SK-N-SH (cell line): ENCODE measurements at regions not wholly inside any gene's neighbourhood (a gene's known extent, or its start where the extent isn't known, plus 50 kb on each side); places are given as distances from the start of the nearest gene placed in this dataset.

ENCODE experiments used
- CTCF ChIA-PET: fragments of 300-600, 350-600 bp; formaldehyde crosslinking; extraction: SDS; loops from one replicate; lab custom pipeline; 2021; lab: Yijun Ruan, JAX
- POLR2A ChIA-PET: fragments of 350-600 bp; sonication (Branson Sonifier 250); formaldehyde crosslinking; extraction: SDS; loops from one replicate; lab custom pipeline; 2020; ENCODE audit warnings: antibody characterized with exemption, inconsistent platforms; lab: Yijun Ruan, JAX
- DNase-seq: peaks from one replicate; pipeline ENCODE4 v3.0.0; 2012
- H2AFZ ChIP-seq: fragments of 200-600 bp; sonication (generic); 2 replicates; pipeline ENCODE4 v1.8.1; 2016; ENCODE audit warnings: antibody characterized with exemption, mild to moderate bottlenecking, low read depth
- H3F3A ChIP-seq: fragments of 200-600 bp; sonication (generic); replicated peaks from 2 replicates; pipeline ENCODE3; 2016; ENCODE audit warnings: antibody characterized with exemption, mild to moderate bottlenecking; ENCODE audit not compliant: insufficient read depth
- H3K27ac ChIP-seq, 2 experiments: fragments of 200-500 bp in 1 of 2; fragments of 200-600 bp in 1 of 2; sonication (Bioruptor generic) in 1 of 2; sonication (generic), shearing (Covaris generic) in 1 of 2; 2 replicates each; pipeline versions ENCODE4 v1.5.1 to v1.6.1; 2014 to 2016; ENCODE audit warnings: low read depth in 2 of 2, inconsistent platforms in 1 of 2, low read length in 1 of 2, mild to moderate bottlenecking in 1 of 2, mixed read lengths in 1 of 2
- H3K27me3 ChIP-seq: fragments of 200-600 bp; sonication (generic), shearing (Covaris generic); 2 replicates; pipeline ENCODE4 v1.6.1; 2016; ENCODE audit warnings: mixed run types; ENCODE audit not compliant: insufficient read depth
- H3K36me3 ChIP-seq, 2 experiments: fragments of 200-500 bp in 1 of 2; fragments of 200-600 bp in 1 of 2; sonication (Bioruptor generic) in 1 of 2; sonication (generic) in 1 of 2; replicated peaks in 1 of 2; 2 replicates each; pipeline versions ENCODE3 to v1.5.1; 2014 to 2016; ENCODE audit warnings: low read length in 1 of 2, mild to moderate bottlenecking in 1 of 2; ENCODE audit not compliant: insufficient read depth in 2 of 2, control insufficient read depth in 1 of 2
- H3K4me1 ChIP-seq, 2 experiments: fragments of 200-500 bp in 1 of 2; fragments of 200-600 bp in 1 of 2; sonication (Bioruptor generic) in 1 of 2; sonication (generic), shearing (Covaris generic) in 1 of 2; 2 replicates each; pipeline versions ENCODE4 v1.5.1 to v1.6.1; 2014 to 2016; ENCODE audit warnings: low read depth in 1 of 2, low read length in 1 of 2, mixed run types in 1 of 2; ENCODE audit not compliant: insufficient read depth in 2 of 2, control insufficient read depth in 1 of 2
- H3K4me2 ChIP-seq: fragments of 200-600 bp; sonication (generic), shearing (Covaris generic); 2 replicates; pipeline ENCODE4 v1.6.1; 2017; ENCODE audit warnings: mixed run types
- H3K4me3 ChIP-seq, 2 experiments: fragments of 200-500 bp in 1 of 2; fragments of 200-600 bp in 1 of 2; sonication (Bioruptor generic) in 1 of 2; sonication (generic), shearing (Covaris generic) in 1 of 2; 2 replicates each; pipeline versions ENCODE4 v1.5.1 to v1.8.1; 2014 to 2016; ENCODE audit warnings: low read depth in 2 of 2, inconsistent platforms in 1 of 2, low read length in 1 of 2, mild to moderate bottlenecking in 1 of 2, mixed read lengths in 1 of 2, moderate library complexity in 1 of 2
- H3K79me2 ChIP-seq: fragments of 200-600 bp; sonication (generic); 2 replicates; pipeline ENCODE4 v1.8.1; 2017; ENCODE audit warnings: mild to moderate bottlenecking; ENCODE audit not compliant: insufficient read depth
- H3K9ac ChIP-seq: fragments of 200-600 bp; sonication (generic); 2 replicates; pipeline ENCODE4 v1.6.1; 2017; ENCODE audit warnings: mixed run types
- H3K9me2 ChIP-seq: fragments of 200-600 bp; sonication (generic); 2 replicates; pipeline ENCODE4 v1.6.1; 2017; ENCODE audit warnings: mixed run types
- H3K9me3 ChIP-seq: fragments of 200-600 bp; sonication (generic); 2 replicates; pipeline ENCODE4 v1.6.1; 2017; ENCODE audit warnings: mixed run types, mild to moderate bottlenecking, moderate library complexity
- H4K20me1 ChIP-seq: fragments of 200-600 bp; sonication (generic); 2 replicates; pipeline ENCODE4 v1.6.1; 2017; ENCODE audit warnings: mild to moderate bottlenecking, mixed run types; ENCODE audit not compliant: insufficient read depth
- CHD2 ChIP-seq: fragments of 150-350 bp; IDR thresholded peaks from 2 replicates; pipeline ENCODE4 v1.6.1; 2018; ENCODE audit warnings: low read length; ENCODE audit not compliant: partially characterized antibody
- FOXM1 ChIP-seq: IDR thresholded peaks from 2 replicates; pipeline ENCODE4 v1.4.0; 2012; ENCODE audit warnings: low read depth, mild to moderate bottlenecking
- GABPA ChIP-seq: IDR thresholded peaks from 2 replicates; pipeline ENCODE4 v1.4.0; 2012; ENCODE audit warnings: low read depth, mild to moderate bottlenecking
- GATA2 ChIP-seq: sonication (generic); formaldehyde crosslinking; IDR thresholded peaks from 2 replicates; pipeline ENCODE4 v1.5.0; 2020; ENCODE audit warnings: mild to moderate bottlenecking, missing genetic modification reagents
- MEF2A ChIP-seq: IDR thresholded peaks from 2 replicates; pipeline ENCODE4 v1.4.0; 2012; ENCODE audit warnings: low read depth, borderline replicate concordance
- NFIC ChIP-seq: IDR thresholded peaks from 2 replicates; pipeline ENCODE4 v1.4.0; 2012; ENCODE audit warnings: borderline replicate concordance
- NRF1 ChIP-seq: IDR thresholded peaks from 2 replicates; pipeline ENCODE4 v1.6.1; 2012; ENCODE audit warnings: low read depth, mild to moderate bottlenecking, low read length
- POLR2AphosphoS5 ChIP-seq: IDR thresholded peaks from 2 replicates; pipeline ENCODE4 v1.6.1; 2012; ENCODE audit warnings: low read depth, low read length
- RFX5 ChIP-seq: IDR thresholded peaks from 2 replicates; pipeline ENCODE4 v1.6.1; 2012; ENCODE audit warnings: mild to moderate bottlenecking, improper control_type of control experiment, low read length
- SIN3A ChIP-seq: IDR thresholded peaks from 2 replicates; pipeline ENCODE4 v1.6.1; 2012; ENCODE audit warnings: low read depth, mild to moderate bottlenecking, low read length, moderate library complexity, borderline replicate concordance
- SMC3 ChIP-seq: IDR thresholded peaks from 2 replicates; pipeline ENCODE4 v1.6.1; 2012; ENCODE audit warnings: low read depth, low read length, improper control_type of control experiment
- TAF1 ChIP-seq: IDR thresholded peaks from 2 replicates; pipeline ENCODE4 v1.6.1; 2012; ENCODE audit warnings: low read depth, mild to moderate bottlenecking, low read length, moderate library complexity, borderline replicate concordance
- TEAD4 ChIP-seq: IDR thresholded peaks from 2 replicates; pipeline ENCODE4 v1.4.0; 2012; ENCODE audit warnings: mild to moderate bottlenecking, borderline replicate concordance; ENCODE audit not compliant: insufficient read depth
- USF2 ChIP-seq: fragments of 150-350 bp; IDR thresholded peaks from 2 replicates; pipeline ENCODE4 v1.6.1; 2017; ENCODE audit warnings: antibody characterized with exemption, low read length, low read depth, borderline replicate concordance
- YY1 ChIP-seq: IDR thresholded peaks from 2 replicates; pipeline ENCODE4 v1.4.0; 2012; ENCODE audit warnings: low read depth, mild to moderate bottlenecking
- WGBS: methylation state at CpG from one replicate; pipeline ENCODE4 v1.1.6; 2017; ENCODE audit warnings: low lambda C conversion rate; 5-methylcytosine and 5-hydroxymethylcytosine counted together
- TF ChIP-seq, protein P1 (sequence below): fragments of 150-350 bp; IDR thresholded peaks from 2 replicates; pipeline ENCODE4 v1.6.1; 2016; ENCODE audit warnings: mild to moderate bottlenecking, low read depth, low read length
- TF ChIP-seq, protein P2 (sequence below): IDR thresholded peaks from 2 replicates; pipeline ENCODE4 v1.4.0; 2012; ENCODE audit warnings: low read depth, borderline replicate concordance

DNA sequence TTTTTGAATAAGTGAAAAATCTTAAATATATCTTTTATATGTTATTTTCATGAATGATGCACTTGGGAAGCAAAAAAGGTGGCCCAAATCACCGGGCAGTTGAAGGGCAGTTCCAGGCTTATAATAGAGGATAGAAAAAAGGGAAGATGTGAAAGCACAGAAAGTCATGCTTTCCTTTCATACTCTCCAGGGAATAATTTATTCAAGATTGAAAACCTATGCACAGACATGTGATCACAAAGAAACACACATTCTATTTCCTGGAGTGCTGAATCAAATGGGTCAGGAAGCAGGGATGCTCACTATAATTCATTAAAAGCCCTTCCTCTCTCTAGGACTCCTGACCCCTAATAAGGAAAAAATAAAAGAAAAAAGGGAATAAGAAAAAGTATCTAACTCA lies 66.1 kb upstream of the USP38 start:
- no peak overlapping the region for H3K4me3 ChIP-seq
- TF ChIP-seq SMC3 (no peak), GATA2 (CRISPR knock-in tag) (no peak), CHD2 (no peak)
- TF ChIP-seq, protein P1, sequence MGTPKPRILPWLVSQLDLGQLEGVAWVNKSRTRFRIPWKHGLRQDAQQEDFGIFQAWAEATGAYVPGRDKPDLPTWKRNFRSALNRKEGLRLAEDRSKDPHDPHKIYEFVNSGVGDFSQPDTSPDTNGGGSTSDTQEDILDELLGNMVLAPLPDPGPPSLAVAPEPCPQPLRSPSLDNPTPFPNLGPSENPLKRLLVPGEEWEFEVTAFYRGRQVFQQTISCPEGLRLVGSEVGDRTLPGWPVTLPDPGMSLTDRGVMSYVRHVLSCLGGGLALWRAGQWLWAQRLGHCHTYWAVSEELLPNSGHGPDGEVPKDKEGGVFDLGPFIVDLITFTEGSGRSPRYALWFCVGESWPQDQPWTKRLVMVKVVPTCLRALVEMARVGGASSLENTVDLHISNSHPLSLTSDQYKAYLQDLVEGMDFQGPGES, result no peak
- H3K36me3 ChIP-seq, result no peaks in the 10 kb centered on the region
- no peak overlapping the region for H3K27ac ChIP-seq
- CTCF ChIA-PET, result no interaction called here
- H3F3A ChIP-seq, result no peaks in the 10 kb centered on the region
- DNase-seq, result no peak
- no peak overlapping the region for H3K9ac ChIP-seq
- no peaks in the 10 kb centered on the region for H3K79me2 ChIP-seq
- no peaks in the 10 kb centered on the region for H3K4me1 ChIP-seq
- H3K9me3 ChIP-seq, result no peaks in the 10 kb centered on the region
- POLR2A ChIA-PET, result no interaction called here
- H3K4me2 ChIP-seq, result no peak overlapping the region
- H2AFZ ChIP-seq, result no peak overlapping the region
- WGBS, result 68% methylated on average over 1 of the region's 1 CpG
- H3K9me2 ChIP-seq, result no peaks in the 10 kb centered on the region
- no peaks in the 10 kb centered on the region for H4K20me1 ChIP-seq
- H3K27me3 ChIP-seq, result no peaks in the 10 kb centered on the region

- Histone ChIP-seq H3K4me2 (no peak overlapping the region), H3K27me3 (no peaks in the 10 kb centered on the region)
- CTCF ChIA-PET, result interaction anchor here (1.2 kb wide), 1 partner anchor 15 kb away, joined by 3 read pairs; no protein-coding TSS in a partner anchor
- TF ChIP-seq TEAD4 (no peak), NRF1 (no peak), MEF2A (no peak), USF2 (no peak)
- TF ChIP-seq, all 33 proteins: peak for 0
- H3K4me1 ChIP-seq, result no peaks in the 10 kb centered on the region; a peak in 1 of 4 replicates
- H3K9me3 ChIP-seq, result no peaks in the 10 kb centered on the region
- no peaks in the 10 kb centered on the region for H3K79me2 ChIP-seq
- no peaks in the 10 kb centered on the region for H3K36me3 ChIP-seq
- H3K4me3 ChIP-seq, result no peak overlapping the region
- H3K27ac ChIP-seq, result no peak overlapping the region; a peak in 1 of 4 replicates
- no peaks in the 10 kb centered on the region for H3F3A ChIP-seq
- POLR2A ChIA-PET, result no interaction called here
- H3K9me2 ChIP-seq, result no peaks in the 10 kb centered on the region; the same call in 1 of the 2 replicates
- no peak overlapping the region for H3K9ac ChIP-seq
- no peak overlapping the region for H2AFZ ChIP-seq
- peak; percentile 1 for DNase-seq
- no peaks in the 10 kb centered on the region for H4K20me1 ChIP-seq
Measured at GRCh38 chr4:143127621-143128020, 57.1 kb upstream of the USP38 start.

GRCh38 chr4:143133977-143134376 lies 50.7 kb upstream of the USP38 start:
- 28% methylated on average over 1 of the region's 1 CpG for WGBS
- Histone ChIP-seq H3K36me3 (no peaks in the 10 kb centered on the region), H3K9ac (no peak overlapping the region), H3K4me3 (no peak overlapping the region), H3K9me2 (no peaks in the 10 kb centered on the region), H2AFZ (no peak overlapping the region), H3F3A (no peaks in the 10 kb centered on the region), H3K27ac (no peak overlapping the region), H3K79me2 (no peaks in the 10 kb centered on the region), H3K4me1 (no peaks in the 10 kb centered on the region), H3K9me3 (no peaks in the 10 kb centered on the region), H3K27me3 (no peaks in the 10 kb centered on the region), H3K4me2 (no peak overlapping the region), H4K20me1 (no peaks in the 10 kb centered on the region)
- CTCF ChIA-PET, result interaction anchor here (1.6 kb wide), 1 partner anchor 50 kb away, joined by 3 read pairs; no protein-coding TSS in a partner anchor
- DNase-seq, result no peak
- POLR2A ChIA-PET, result no interaction called here
- TF ChIP-seq POLR2AphosphoS5 (no peak), NFIC (no peak), SIN3A (no peak), SMC3 (no peak), FOXM1 (no peak), USF2 (no peak), YY1 (no peak), TEAD4 (no peak), RFX5 (no peak), GABPA (no peak), TAF1 (no peak)
- TF ChIP-seq, protein P2, sequence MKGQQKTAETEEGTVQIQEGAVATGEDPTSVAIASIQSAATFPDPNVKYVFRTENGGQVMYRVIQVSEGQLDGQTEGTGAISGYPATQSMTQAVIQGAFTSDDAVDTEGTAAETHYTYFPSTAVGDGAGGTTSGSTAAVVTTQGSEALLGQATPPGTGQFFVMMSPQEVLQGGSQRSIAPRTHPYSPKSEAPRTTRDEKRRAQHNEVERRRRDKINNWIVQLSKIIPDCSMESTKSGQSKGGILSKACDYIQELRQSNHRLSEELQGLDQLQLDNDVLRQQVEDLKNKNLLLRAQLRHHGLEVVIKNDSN, result no peak
